Mucosa of descending colon (tissue), 3 donors: ENCODE measurements at regions not wholly inside any gene's neighbourhood (a gene's known extent, or its start where the extent isn't known, plus 50 kb on each side); places are given as distances from the start of the nearest gene placed in this dataset.

Source experiments
- ATAC-seq: fragments of 200-7000 bp; cut with Tn5 transposase; one replicate; pipeline ENCODE4 v1.9.1; 2020; ENCODE audit warnings: mild to moderate bottlenecking, moderate library complexity
- DNase-seq, 3 donors: peaks; one replicate each; pipeline ENCODE4 v3.0.0-alpha.2; 2020
- H3K36me3 ChIP-seq: fragments of 200-600 bp; one replicate; pipeline ENCODE4 v1.8.0; 2021; ENCODE audit warnings: low read depth, mild to moderate bottlenecking
- H3K4me1 ChIP-seq: fragments of 200-600 bp; one replicate; pipeline ENCODE4 v1.8.0; 2021; ENCODE audit warnings: low read depth, mild to moderate bottlenecking
- H3K4me3 ChIP-seq: fragments of 200-600 bp; one replicate; pipeline ENCODE4 v1.8.0; 2021; ENCODE audit warnings: mild to moderate bottlenecking
- H3K9me3 ChIP-seq: fragments of 200-600 bp; one replicate; pipeline ENCODE4 v1.8.0; 2021; ENCODE audit warnings: mild to moderate bottlenecking
- intact Hi-C, 2 donors: fragments of 100-400 bp; cut with DNase I in 1 of 2; cut with micrococcal nuclease in 1 of 2; formaldehyde crosslinking; loops; one replicate each; pipeline versions ENCODE4 v1.11.0 to v1.11.1; 2022; cut with DNase I, micrococcal nuclease
- TF ChIP-seq, protein P1 (sequence below): fragments of 200-600 bp; IDR thresholded peaks from one replicate; pipeline ENCODE4 v1.8.0; 2022; ENCODE audit warnings: antibody characterized with exemption, mild to moderate bottlenecking
- donor health status: DM: no; HTN: no; CAD: no; lungs with moderate emphysema.
- donor health status: DM: no; HTN: no; CAD: no.
- donor health status: DM: no; HTN: yes; CAD: no.

DNA sequence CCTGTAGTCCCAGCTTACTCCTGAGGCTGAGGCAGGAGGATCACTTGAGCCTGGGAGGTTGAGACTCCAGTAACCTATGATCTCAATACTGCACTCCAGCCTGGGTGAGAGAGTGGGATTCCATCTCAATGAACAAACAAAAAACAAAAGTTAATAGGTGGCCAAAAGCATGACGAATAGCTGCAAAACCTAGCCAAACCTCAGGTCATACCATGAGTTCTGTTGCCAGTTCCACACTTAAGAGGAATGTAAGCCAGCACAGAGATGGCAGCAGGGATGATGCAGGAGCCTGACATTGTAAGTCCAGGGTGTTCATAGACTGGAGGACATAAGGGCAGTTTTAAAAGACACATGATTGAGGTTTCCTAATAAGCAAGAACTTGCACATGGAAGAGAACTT is 55.3 kb upstream of the RMDN2 start:
- intact Hi-C loops = no loop called here

DNA sequence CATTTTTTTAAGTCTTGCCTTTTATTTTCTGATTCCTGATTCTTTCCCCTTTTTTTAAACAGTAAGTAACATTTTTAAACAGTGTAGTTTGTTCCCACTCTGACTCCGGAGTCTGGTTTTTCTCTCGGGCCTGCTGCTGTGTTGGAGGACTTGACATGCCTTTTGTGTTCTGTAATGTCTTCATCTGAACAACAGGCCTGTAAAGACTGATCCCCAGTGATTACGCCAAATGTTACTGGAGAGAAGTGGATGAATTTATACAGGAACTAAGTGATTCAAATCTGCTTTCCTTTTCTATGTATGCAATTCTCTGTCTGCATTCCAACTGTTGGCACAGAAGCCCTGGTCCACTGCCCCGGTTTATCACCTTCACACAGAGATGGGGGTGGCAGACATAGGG is 54.3 kb upstream of the RMDN2 start:
- H3K9me3 ChIP-seq = no peaks in the 10 kb centered on the region
- TF ChIP-seq, protein P1, sequence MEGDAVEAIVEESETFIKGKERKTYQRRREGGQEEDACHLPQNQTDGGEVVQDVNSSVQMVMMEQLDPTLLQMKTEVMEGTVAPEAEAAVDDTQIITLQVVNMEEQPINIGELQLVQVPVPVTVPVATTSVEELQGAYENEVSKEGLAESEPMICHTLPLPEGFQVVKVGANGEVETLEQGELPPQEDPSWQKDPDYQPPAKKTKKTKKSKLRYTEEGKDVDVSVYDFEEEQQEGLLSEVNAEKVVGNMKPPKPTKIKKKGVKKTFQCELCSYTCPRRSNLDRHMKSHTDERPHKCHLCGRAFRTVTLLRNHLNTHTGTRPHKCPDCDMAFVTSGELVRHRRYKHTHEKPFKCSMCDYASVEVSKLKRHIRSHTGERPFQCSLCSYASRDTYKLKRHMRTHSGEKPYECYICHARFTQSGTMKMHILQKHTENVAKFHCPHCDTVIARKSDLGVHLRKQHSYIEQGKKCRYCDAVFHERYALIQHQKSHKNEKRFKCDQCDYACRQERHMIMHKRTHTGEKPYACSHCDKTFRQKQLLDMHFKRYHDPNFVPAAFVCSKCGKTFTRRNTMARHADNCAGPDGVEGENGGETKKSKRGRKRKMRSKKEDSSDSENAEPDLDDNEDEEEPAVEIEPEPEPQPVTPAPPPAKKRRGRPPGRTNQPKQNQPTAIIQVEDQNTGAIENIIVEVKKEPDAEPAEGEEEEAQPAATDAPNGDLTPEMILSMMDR = no peak
- no peaks in the 10 kb centered on the region for H3K36me3 ChIP-seq
- intact Hi-C loops = no loop called here
- H3K4me3 ChIP-seq = no peak overlapping the region
- ATAC-seq (no peak), DNase-seq (no peak)
- H3K4me1 ChIP-seq = no peaks in the 10 kb centered on the region

More for the DNA sequence above, 55.3 kb upstream of the RMDN2 start:
- no peak for ATAC-seq
- DNase-seq = no peak
- no peak overlapping the region for H3K4me3 ChIP-seq
- H3K36me3 ChIP-seq = no peaks in the 10 kb centered on the region
- H3K4me1 ChIP-seq = no peaks in the 10 kb centered on the region
- TF ChIP-seq, protein P1 = no peak
- no peaks in the 10 kb centered on the region for H3K9me3 ChIP-seq

DNA sequence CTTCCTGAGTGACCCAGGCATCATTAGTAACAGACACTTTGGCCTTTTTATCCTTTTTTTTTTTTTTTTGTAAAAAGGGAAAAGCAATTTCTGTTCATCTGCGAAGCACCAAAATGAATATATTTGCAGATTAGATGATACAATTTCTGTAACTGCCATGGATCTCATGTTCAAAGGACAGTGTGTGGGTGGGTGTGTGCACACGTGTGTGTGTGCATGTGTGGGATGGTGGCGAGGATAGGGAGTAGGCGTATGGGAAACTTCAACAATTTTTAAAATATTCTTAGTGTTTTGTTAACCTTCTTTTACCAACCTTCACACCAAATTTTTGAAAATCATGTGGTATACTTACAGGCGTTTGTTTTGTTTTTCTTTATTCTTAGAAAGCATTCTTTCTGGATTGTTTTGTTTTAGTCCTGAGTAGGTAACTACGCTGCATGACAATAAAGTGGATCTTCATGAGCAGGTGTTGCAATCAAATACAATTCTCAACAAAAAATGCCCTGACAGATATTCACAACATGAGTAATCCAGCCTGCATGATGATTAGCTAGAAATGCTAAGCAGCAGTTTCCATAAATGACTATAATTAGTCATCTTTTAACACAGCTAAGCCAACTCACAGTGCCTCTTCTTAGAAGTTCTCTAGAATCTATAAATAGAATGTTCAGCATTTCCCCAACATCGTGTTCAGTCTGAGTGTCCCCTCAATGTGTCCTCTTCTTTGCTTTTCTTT is 53.5 kb upstream of the RMDN2 start:
- intact Hi-C loops = no loop called here
- ATAC-seq (no peak), DNase-seq (no peak)
- Histone ChIP-seq H3K4me3 (no peak overlapping the region), H3K4me1 (no peaks in the 10 kb centered on the region), H3K9me3 (no peaks in the 10 kb centered on the region), H3K36me3 (no peaks in the 10 kb centered on the region)
- TF ChIP-seq, protein P1 = no peak

DNA sequence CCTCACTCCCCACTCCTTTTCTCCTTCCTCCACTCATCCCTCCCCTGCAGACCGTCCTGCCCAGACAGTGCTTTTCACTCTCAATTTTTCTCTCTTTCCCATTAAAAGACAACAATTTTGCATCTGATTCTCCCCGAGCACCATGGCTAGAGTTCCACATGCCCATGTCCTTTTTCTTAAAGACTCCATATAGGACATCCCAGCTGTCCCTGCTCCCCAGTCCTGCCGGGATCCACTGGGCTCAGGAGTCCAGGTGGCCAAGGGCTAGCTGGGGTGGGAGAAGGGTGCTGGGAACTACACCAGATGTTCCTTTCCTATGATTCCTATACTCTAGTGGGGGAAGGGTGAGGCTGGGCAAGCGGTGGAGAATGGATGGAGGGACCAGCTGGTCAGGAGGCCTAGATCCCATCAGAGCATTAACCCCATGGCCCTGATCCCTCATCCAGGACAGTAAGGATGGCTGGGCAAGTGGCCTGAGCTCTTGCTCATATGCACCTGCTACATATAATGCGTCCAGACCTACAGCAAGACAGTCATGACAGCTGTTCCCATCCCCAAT is 52.8 kb upstream of the RMDN2 start:
- Histone ChIP-seq H3K9me3 (no peaks in the 10 kb centered on the region), H3K36me3 (no peaks in the 10 kb centered on the region), H3K4me1 (peaks cover 2% of the 10 kb centered on the region), H3K4me3 (no peak overlapping the region)
- TF ChIP-seq, protein P1 = no peak
- intact Hi-C loops = no loop called here
- no peak for DNase-seq
- no peak for ATAC-seq

DNA sequence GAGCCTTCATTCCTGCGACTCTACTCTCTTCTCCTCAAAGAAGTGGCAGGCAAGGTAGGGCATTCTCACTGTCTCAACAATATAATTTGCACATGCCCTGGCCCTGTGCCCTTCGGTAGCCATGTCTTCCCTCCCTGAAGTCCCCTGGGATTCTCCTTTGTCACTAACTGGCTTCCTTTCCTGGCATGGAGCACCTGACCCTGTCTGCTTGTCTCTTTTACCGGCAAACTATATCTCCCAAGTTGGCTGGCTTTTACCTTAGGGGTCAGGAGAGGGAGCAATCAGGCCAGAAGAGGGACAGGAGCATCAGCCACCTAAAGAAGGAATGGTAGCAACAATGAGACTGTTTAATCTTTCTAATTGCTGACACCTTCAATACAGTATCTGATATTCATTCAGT is 51.9 kb upstream of the RMDN2 start:
- TF ChIP-seq, protein P1 = no peak
- DNase-seq = no peak
- Histone ChIP-seq H3K9me3 (no peaks in the 10 kb centered on the region), H3K36me3 (no peaks in the 10 kb centered on the region), H3K4me1 (peaks cover 3% of the 10 kb centered on the region), H3K4me3 (no peak overlapping the region)
- intact Hi-C loops = no loop called here
- ATAC-seq = no peak
